ENCODE measurements at regions not wholly inside any gene's neighbourhood (a gene's known extent, or its start where the extent isn't known, plus 50 kb on each side); places are given as distances from the start of the nearest gene placed in this dataset.
"Not testable (repeated sequence)": the region's sequence is repeated elsewhere in the genome, so short reads cannot be mapped to it uniquely, and the experiment has no call there.

DNA sequence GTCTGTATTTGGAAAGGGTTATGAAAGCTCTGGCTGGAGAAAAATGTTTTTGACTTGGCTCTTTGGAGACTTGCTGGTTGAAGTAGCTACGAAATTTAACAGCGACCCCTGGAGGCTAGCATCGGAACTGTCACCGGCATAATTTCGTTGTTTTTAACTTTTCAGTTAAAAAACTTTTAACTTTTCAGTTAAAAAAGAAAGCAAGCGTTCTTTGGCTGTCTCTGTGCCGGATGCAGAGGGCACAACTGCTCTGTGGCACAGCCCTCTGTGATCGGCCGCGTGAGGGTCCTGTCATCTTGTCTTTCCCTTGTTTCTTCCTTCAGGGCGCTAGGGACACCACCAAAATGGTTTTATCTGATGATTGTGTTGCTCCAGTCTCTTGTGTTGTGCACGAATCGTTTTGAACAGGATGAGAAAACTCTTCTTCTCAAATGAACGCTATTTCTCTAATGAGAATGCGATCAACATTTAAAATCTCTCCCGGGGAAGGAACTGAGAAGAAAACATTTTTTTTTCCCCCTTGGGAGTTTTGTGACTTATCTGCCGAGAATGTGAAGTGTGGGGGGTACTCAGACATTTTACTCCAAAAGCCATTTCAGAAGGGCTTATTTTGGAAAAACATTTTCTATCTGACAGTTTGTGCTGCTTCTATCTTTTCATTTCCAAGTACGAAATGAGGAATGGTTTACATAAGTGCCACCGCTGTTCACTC, 57.1 kb downstream of the ADCYAP1 start:
- ATAC-seq (no peak), DNase-seq (peak; percentile 27)
- Mint-ChIP-seq H3K4me3 (no peak overlapping the region), H3K36me3 (ENCODE audit: insufficient read depth) (no peaks in the 10 kb centered on the region), H3K4me1 (ENCODE audit: low read depth) (peaks cover 5% of the 10 kb centered on the region), H3K27me3 (ENCODE audit: low read depth) (peaks cover 21% of the 10 kb centered on the region), H3K9me3 (no peaks in the 10 kb centered on the region)

DNA sequence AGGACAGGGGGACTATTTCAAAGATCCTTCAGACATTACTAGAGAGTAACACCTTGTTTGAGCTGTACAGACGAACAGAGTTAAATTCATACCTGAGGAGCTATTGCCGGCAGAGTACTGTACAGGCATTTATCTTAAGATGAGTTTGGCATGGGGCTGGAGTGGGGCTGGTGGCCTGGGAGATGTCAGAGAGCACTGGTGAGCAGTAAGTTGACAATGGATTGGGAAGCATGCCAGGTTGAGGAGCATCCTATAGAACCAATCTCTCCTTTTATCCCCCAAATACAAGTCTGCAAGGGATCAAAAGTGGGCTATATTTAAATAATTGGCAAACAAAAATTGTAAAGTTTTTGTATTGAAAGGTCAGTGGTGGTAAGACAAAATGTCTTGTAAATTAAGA, 58.6 kb downstream of the ADCYAP1 start:
- DNase-seq (no peak), ATAC-seq (no peak)
- Mint-ChIP-seq H3K4me3 (no peak overlapping the region), H3K36me3 (ENCODE audit: insufficient read depth) (no peaks in the 10 kb centered on the region), H3K9me3 (no peaks in the 10 kb centered on the region), H3K4me1 (ENCODE audit: low read depth) (peaks cover 5% of the 10 kb centered on the region), H3K27me3 (ENCODE audit: low read depth) (peaks cover 21% of the 10 kb centered on the region)

DNA sequence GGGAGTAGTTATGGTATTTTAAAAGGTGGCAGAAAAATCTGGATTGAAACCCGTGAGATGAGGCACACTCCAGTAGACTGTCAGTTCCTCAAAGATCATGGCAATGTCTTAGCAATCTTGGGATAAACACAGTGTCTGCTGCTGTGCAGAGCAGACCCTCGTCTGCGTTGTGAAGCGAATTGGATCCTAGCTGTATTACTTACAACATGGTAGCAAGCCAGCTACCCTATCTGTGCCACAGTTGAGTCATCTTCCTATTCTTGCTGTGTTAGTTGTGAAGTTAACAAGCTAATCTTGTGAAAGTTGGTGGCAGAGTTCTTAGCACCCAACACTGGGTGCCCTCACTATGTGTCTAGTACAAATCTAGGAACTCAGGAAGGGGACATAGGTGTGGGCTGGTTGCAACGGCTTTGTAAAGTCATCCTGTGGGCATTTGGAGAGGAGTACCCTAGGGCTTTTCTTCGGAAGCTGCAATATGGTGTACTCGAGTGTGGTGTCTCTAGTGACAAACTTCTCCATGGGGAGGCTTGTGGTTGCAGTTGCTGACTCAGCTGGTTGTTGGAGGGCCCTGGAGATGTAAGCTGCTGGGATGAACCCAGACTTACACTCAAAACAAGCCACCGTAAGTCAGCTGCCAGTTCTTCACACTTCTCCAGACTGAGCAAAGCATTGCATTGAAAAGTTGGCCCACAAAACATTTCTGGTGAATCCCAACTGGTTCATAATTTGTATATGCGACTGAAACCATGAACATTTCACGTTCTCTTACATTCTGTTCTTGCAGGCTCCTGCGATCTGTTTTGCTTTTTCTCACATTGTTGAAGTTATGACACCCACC, 61.5 kb downstream of the ADCYAP1 start:
- no peak overlapping the region for H3K4me3 Mint-ChIP-seq
- H3K4me1 Mint-ChIP-seq (ENCODE audit: low read depth) = peaks cover 5% of the 10 kb centered on the region
- ATAC-seq (no peak), DNase-seq (no peak)
- H3K9me3 Mint-ChIP-seq = peaks cover 8% of the 10 kb centered on the region
- H3K27me3 Mint-ChIP-seq (ENCODE audit: low read depth) = peaks cover 12% of the 10 kb centered on the region
- H3K36me3 Mint-ChIP-seq (ENCODE audit: insufficient read depth) = no peaks in the 10 kb centered on the region

DNA sequence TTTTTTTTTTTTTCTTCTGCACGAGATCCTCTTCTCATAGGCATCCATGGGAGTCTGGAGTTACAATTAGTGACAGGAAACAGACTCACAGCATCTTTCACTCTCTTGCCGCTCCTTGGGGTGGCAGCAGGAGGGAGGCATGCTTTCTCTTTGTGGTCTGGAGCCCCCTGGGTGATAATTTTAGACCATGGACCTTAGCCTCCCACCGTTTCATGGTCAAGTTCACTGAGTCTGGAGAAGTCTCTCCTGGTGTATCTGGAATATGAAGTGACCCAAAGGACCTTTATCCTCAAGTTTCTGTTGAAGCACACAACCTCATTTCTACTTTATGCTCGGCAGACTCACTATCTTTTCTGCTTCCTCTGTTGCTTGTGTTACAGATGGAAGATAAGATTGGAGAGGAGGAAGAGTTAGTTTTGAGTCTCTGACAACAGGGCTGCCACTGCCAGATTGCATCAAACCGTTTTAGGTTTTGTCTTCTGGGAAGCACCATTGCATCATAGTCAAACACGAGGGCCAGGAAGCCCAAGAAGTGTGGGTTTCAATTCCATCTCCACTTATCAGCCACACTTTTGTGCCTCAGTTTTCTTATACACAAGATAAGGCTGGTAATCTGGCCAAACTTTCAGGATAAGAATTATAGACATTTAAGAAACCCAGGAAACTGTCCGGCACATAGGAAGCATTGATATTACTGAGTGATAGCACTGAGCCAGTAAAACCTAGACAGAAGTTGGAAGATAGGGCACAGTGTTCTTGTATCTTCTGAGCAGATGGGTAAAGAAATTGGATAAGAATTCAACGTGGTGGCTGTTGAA, 62.3 kb downstream of the ADCYAP1 start:
- Mint-ChIP-seq H3K4me3 (no peak overlapping the region), H3K9me3 (peaks cover 8% of the 10 kb centered on the region), H3K36me3 (ENCODE audit: insufficient read depth) (no peaks in the 10 kb centered on the region), H3K27me3 (ENCODE audit: low read depth) (peaks cover 9% of the 10 kb centered on the region), H3K4me1 (ENCODE audit: low read depth) (peaks cover 2% of the 10 kb centered on the region)
- ATAC-seq (no peak), DNase-seq (no peak)

DNA sequence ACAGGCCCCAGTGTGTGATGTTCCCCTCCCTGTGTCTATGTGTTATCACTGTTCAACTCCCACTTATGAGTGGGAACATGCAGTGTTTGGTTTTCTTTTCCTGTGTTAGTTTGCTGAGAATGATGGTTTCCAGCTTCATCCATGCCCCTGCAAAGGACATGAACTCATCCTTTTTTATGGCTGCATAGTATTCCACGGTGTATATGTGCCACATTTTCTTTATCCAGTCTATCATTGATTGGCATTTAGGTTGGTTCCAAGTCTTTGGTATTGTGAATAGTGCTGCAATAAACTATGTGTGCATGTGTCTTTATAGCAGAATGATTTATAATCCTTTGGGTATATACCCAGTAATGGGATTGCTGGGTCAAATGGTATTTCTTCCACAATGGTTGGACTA, 64.2 kb downstream of the ADCYAP1 start:
- not testable (repeated sequence) for H3K4me1 Mint-ChIP-seq (ENCODE audit: low read depth); H3K4me3 Mint-ChIP-seq; DNase-seq; H3K27me3 Mint-ChIP-seq (ENCODE audit: low read depth); H3K36me3 Mint-ChIP-seq (ENCODE audit: insufficient read depth); H3K9me3 Mint-ChIP-seq; ATAC-seq

DNA sequence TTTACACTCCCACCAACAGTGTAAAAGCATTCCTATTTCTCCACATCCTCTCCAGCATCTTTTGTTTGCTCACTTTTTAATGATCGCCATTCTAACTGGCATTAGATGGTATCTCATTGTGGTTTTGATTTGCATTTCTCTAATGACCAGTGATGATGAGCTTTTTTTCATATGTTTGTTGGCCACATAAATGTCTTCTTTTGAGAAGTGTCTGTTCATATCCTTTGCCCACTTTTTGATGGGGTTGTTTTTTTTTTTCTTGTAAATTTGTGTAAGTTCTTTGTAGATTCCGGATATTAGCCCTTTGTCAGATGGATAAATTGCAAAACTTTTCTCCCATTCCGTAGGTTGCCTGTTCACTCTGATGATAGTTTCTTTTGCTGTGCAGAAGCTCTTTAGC, 64.6 kb downstream of the ADCYAP1 start:
- H3K9me3 Mint-ChIP-seq; H3K4me1 Mint-ChIP-seq (ENCODE audit: low read depth); ATAC-seq; DNase-seq; H3K27me3 Mint-ChIP-seq (ENCODE audit: low read depth); H3K4me3 Mint-ChIP-seq; H3K36me3 Mint-ChIP-seq (ENCODE audit: insufficient read depth): not testable (repeated sequence)

DNA sequence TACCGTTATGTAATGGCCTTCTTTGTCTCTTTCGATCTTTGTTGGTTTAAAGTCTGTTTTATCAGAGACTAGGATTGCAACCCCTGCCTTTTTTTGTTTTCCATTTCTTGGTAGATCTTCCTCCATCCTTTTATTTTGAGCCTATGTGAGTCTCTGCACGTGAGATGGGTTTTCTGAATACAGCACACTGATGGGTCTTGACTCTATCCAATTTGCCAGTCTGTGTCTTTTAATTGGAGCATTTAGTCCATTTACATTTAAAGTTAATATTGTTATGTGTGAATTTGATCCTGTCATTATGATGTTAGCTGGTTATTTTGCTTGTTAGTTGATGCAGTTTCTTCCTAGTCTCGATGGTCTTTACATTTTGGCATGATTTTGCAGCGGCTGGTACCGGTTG, 69.9 kb downstream of the ADCYAP1 start:
- not testable (repeated sequence) for ATAC-seq; H3K4me3 Mint-ChIP-seq; H3K36me3 Mint-ChIP-seq (ENCODE audit: insufficient read depth); H3K27me3 Mint-ChIP-seq (ENCODE audit: low read depth); H3K4me1 Mint-ChIP-seq (ENCODE audit: low read depth); DNase-seq; H3K9me3 Mint-ChIP-seq

DNA sequence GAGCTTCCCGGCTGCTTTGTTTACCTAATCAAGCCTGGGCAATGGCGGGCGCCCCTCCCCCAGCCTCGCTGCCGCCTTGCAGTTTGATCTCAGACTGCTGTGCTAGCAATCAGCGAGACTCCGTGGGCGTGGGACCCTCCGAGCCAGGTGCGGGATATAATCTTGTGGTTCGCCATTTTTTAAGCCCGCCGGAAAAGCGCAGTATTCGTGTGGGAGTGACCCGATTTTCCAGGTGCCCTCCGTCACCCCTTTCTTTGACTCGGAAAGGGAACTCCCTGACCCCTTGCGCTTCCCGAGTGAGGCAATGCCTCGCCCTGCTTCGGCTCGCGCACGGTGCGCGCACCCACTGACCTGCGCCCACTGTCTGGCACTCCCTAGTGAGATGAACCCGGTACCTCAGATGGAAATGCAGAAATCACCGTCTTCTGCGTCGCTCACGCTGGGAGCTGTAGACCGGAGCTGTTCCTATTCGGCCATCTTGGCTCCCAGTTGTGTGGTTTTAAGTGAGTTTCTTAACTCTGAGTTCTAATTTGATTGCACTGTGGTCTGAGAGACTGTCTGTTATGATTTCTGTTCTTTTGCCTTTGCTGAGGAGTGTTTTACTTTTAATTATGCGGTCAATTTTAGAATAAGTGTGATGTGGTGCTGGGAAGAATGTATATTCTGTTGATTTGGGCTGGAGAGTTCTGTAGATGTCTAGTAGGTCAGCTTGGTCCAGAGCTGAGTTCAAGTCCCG, 71.9 kb downstream of the ADCYAP1 start:
- not testable (repeated sequence) for H3K9me3 Mint-ChIP-seq; DNase-seq; ATAC-seq; H3K4me3 Mint-ChIP-seq; H3K27me3 Mint-ChIP-seq (ENCODE audit: low read depth); H3K36me3 Mint-ChIP-seq (ENCODE audit: insufficient read depth); H3K4me1 Mint-ChIP-seq (ENCODE audit: low read depth)

DNA sequence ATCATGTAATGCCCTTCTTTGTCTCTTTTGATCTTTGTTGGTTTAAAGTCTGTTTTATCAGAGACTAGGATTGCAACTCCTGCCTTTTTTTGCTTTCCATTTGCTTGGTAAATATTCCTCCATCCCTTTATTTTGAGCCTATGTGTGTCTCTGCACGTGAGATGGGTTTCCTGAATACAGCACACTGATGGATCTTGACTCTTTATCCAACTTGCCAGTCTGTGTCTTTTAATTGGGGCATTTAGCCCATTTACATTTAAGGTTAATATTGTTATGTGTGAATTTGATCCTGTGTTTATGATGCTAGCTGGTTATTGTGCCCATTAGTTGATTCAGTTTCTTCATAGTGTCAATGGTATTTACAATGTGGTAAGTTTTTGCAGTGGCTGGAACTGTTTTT, 72.7 kb downstream of the ADCYAP1 start:
- not testable (repeated sequence) for H3K9me3 Mint-ChIP-seq; H3K27me3 Mint-ChIP-seq (ENCODE audit: low read depth); H3K4me3 Mint-ChIP-seq; DNase-seq; H3K4me1 Mint-ChIP-seq (ENCODE audit: low read depth); ATAC-seq; H3K36me3 Mint-ChIP-seq (ENCODE audit: insufficient read depth)

DNA sequence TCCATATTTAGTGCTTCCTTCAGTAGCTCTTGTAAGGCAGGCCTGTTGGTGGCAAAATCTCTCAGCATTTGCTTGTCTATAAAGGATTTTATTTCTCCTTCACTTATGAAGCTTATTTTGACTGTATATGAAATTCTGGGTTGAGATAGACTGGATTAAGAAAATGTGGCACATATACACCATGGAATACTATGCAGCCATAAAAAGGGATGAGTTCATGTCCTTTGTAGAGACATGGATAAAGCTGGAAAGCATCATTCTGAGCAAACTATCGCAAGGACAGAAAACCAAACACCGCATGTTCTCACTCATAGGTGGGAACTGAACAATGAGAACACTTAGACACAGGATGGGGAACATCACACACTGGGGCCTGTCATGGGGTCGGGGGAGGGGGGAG, 73.1 kb downstream of the ADCYAP1 start:
- DNase-seq; ATAC-seq; H3K27me3 Mint-ChIP-seq (ENCODE audit: low read depth); H3K9me3 Mint-ChIP-seq; H3K36me3 Mint-ChIP-seq (ENCODE audit: insufficient read depth); H3K4me3 Mint-ChIP-seq; H3K4me1 Mint-ChIP-seq (ENCODE audit: low read depth): not testable (repeated sequence)

DNA sequence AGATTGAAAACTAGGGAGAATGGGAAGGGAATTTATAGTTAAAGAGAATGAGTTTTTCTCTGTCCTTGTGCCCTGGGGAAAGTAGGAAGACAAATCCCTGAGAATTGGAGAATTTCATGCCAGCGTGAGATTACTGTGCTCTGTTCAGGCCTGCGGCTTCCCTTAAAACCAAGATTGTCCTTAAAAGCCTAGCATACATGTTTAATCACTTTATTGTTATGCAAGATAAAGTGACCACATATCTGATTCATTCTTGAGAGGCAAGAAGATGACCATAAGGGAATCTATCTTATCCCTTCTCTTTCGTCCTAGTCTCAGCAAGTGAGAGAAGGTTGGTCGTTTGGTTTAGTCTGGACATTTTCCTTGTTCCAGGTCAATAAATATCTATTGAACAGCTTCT, 75.9 kb downstream of the ADCYAP1 start:
- Mint-ChIP-seq H3K4me3 (no peak overlapping the region), H3K9me3 (peaks cover 6% of the 10 kb centered on the region)
- ATAC-seq = no peak

DNA sequence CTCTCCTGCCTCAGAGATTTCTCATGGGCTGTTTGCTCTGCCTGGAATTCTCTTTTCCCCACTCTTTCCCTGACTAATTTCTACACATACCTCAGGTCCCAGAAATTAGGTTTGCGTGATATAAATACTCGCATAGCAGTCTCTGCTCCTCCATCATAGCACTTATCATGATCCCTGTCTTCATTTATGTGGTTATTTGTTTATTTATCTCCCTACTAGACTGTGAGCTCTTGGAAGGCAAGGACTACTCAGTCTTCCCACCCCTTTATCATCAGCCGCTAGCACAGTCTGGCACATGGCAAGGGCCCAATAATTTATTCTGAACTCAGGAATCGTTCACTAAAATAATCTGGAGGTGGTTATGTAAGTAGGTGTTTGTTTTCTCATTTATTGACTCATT, 79.3 kb downstream of the ADCYAP1 start:
- DNase-seq = no peak
- no peaks in the 10 kb centered on the region for H3K9me3 Mint-ChIP-seq
- no peak overlapping the region for H3K4me3 Mint-ChIP-seq
- ATAC-seq = no peak
- H3K27me3 Mint-ChIP-seq (ENCODE audit: low read depth) = no peaks in the 10 kb centered on the region
- H3K4me1 Mint-ChIP-seq (ENCODE audit: low read depth) = no peaks in the 10 kb centered on the region
- no peaks in the 10 kb centered on the region for H3K36me3 Mint-ChIP-seq (ENCODE audit: insufficient read depth)

More for the DNA sequence above, 75.9 kb downstream of the ADCYAP1 start:
- DNase-seq = no peak
- Mint-ChIP-seq H3K27me3 (ENCODE audit: low read depth) (no peaks in the 10 kb centered on the region), H3K36me3 (ENCODE audit: insufficient read depth) (no peaks in the 10 kb centered on the region), H3K4me1 (ENCODE audit: low read depth) (no peaks in the 10 kb centered on the region)

DNA sequence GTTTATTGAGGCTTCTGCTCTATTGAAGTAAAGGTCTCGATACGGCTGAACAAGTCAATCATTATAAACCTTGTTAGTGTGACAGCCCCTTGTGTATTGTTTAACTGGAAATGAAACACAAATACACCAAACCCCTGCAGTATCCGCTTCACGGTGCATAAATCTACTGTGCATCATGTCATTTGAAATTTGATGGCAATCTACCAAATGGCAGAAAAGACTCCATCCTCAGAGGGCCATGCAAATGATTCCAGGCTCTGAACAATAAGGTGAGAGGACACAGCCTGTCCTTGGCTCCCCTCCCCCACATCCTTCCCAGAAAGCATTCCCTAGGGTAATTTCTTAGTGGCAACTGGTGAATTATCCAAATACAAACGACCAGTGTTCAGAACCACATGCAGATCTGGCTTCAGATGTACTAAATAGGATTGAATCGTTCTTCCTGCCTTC, 80.6 kb downstream of the ADCYAP1 start:
- Mint-ChIP-seq H3K4me3 (no peak overlapping the region), H3K4me1 (ENCODE audit: low read depth) (no peaks in the 10 kb centered on the region), H3K9me3 (no peaks in the 10 kb centered on the region), H3K36me3 (ENCODE audit: insufficient read depth) (no peaks in the 10 kb centered on the region), H3K27me3 (ENCODE audit: low read depth) (no peaks in the 10 kb centered on the region)
- DNase-seq = no peak
- ATAC-seq = no peak

DNA sequence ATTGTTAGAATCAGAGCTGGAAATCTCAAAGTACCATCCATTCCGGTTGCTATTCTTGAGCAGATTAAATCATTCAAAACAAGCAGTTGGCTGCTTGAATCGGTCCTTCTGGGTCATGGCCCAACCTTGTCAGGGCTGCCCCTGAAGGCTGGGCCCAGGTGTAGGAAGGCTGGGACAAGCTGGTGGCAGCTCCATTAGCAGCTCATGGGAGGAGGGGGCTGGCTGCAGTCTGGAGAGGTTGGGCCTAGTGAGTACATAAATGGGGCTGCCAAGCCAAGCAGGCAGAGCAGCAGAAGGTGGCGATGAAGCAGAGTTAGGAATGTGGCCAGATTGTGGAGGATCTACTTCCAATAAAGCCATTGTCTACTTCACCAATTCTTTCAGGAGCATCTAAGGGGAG, 81.4 kb downstream of the ADCYAP1 start:
- Mint-ChIP-seq H3K9me3 (no peaks in the 10 kb centered on the region), H3K27me3 (ENCODE audit: low read depth) (peaks cover 5% of the 10 kb centered on the region), H3K4me1 (ENCODE audit: low read depth) (no peaks in the 10 kb centered on the region), H3K36me3 (ENCODE audit: insufficient read depth) (no peaks in the 10 kb centered on the region), H3K4me3 (no peak overlapping the region)
- no peak for DNase-seq
- ATAC-seq = no peak
